ENCODE measurements at regions not wholly inside any gene's neighbourhood (a gene's known extent, or its start where the extent isn't known, plus 50 kb on each side); places are given as distances from the start of the nearest gene placed in this dataset.

DNA sequence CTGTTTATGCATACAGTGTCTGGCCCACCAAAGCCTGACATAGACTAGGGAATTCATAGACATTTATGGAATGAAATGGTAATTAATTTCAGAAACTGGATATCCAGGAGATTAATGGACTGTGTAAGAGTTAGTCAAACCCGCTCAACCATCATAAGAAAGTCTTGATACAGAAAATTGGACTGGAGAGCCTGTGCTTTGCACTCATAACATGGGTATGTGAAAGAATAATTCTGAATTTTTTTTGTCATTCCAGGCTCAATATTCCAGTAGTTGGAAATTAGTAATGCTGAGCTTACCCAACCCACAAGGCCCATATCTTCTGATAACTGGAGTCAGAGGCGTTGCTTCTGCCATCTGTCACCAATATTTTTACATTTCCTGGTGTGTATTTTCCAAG lies 799.7 kb upstream of the IGFBP3 start:
- no peak for DNase-seq (ENCODE audit: low spot score)

DNA sequence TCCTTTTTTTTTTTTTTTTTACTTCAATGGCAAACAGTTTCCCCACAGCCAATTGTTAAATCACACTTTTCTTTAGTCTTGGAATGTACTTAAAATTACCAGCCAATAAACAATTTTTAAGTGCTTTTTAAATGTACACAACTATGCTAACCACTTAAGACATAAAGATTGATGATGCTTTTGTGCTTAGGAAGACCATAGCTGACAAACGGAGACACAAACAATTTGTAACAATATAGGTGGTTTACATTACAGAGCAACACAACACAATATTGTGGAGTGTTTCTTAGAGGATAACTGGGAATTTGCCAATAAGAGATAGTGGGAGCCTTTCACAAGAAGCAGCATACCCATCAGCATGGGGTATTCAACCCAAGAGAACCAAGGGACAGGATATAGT lies 798.5 kb upstream of the IGFBP3 start:
- no peak for DNase-seq (ENCODE audit: low spot score)

DNA sequence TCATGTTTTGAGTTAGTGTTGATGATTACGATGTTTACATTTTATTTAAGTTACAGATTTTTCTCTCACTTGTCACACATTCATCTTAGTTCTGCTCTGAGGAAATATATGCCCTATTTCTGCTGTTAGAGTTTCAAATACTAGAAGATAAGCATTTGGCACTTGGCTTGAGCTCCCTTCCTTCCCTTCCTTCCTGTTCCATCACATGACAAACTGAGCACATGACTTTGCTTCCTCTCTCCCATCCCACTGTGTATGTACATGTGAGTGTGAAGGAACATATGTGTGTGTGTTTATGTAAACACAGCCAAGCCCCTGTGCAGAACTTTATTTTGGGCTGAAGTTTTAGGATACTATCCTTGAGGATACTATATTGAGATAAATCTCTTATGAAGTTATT lies 795.9 kb upstream of the IGFBP3 start:
- no peak for DNase-seq (ENCODE audit: low spot score)

- DNase-seq (ENCODE audit: low spot score) = no peak
These were observed 794.5 kb upstream of the IGFBP3 start for GRCh38 chr7:46715579-46715978.

DNA sequence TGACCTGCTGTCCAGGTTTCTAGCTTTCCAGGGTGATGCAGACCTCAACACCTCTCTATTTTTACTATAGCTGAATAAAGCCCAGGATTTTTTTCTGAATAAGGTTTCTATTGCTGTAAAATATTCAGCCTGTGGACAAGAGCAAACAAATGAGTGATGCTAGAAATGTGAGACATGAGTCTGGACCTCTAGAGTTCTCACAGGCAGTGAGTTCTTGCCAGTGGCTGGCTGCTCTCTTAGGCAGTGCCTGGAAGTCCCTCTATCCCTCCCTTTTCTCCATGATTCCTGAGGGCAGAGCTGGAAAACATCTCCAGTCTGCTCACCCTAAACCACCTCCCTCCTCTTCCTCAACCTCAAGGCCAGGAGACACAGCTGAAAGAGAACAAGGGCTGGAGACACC lies 793.8 kb upstream of the IGFBP3 start:
- DNase-seq (ENCODE audit: low spot score) = no peak

- no peak for DNase-seq (ENCODE audit: low spot score)
These were observed 793.0 kb upstream of the IGFBP3 start for GRCh38 chr7:46713868-46714596.

- DNase-seq (ENCODE audit: low spot score) = no peak
These were observed 789.9 kb upstream of the IGFBP3 start for GRCh38 chr7:46710927-46711326.

DNA sequence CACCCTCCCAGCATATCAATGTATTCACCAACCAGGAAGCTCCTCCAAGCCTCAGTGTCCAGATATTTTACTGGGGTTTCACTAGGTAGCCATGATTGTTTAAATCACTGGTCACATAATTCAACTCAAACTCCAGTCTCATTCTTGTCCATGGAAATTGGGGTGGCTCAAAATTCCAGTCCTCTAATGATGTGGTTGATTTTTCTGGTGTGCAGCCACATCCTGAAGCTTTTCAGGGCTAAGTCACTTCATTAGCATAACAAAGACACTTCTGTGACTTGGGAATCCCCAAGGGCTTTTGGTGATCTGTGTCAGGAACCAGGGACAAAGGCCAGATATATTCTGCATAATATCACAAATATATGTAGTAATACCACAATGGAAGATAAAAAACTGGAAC lies 786.9 kb upstream of the IGFBP3 start:
- no peak for DNase-seq (ENCODE audit: low spot score)

- DNase-seq (ENCODE audit: low spot score) = no peak
These were observed 784.5 kb upstream of the IGFBP3 start for GRCh38 chr7:46705386-46706255.

GRCh38 chr7:46696741-46697140 lies 775.7 kb upstream of the IGFBP3 start:
- no peak for DNase-seq (ENCODE audit: low spot score)

- DNase-seq (ENCODE audit: low spot score) = no peak
These were observed 774.1 kb upstream of the IGFBP3 start for GRCh38 chr7:46695051-46695708.

DNA sequence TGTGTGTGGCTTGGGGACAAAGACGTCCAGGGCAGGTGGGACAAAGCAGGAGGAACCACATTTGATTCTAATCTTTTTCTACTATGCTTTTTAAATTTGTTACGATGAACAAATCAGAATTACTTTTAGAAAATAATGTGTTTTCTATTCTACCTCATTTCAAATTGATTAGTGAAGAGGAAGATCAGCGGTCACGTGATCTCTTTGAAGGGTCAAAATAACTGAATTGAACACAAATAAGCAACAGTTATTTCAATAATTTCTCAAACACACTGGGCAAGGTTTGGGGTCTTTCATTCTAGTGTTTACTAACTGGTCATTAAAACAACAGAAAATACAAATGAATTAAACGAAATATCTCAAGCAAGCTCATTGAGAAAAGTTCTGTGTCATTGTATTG lies 773.0 kb upstream of the IGFBP3 start:
- DNase-seq (ENCODE audit: low spot score) = no peak

DNA sequence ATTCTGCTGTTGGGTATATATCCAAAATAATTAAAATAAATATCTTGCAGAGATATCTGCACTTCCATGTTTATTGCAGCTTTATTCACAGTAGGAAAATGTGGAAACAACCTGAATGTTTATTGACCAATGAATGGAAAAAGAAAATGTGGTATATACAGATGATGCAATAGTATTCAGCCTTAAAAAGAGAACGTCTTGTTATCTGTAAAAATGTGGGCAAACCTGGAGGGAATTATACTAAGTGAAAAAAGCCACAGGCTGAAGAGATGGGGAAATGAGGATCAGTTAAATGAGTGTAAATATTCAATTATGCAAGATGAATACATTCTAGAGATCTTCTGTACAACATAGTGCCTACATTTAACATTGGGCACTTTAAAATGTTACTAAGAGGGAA lies 766.1 kb upstream of the IGFBP3 start:
- no peak for DNase-seq (ENCODE audit: low spot score)

GRCh38 chr7:46685051-46685450 lies 764.0 kb upstream of the IGFBP3 start:
- no peak for DNase-seq (ENCODE audit: low spot score)

DNA sequence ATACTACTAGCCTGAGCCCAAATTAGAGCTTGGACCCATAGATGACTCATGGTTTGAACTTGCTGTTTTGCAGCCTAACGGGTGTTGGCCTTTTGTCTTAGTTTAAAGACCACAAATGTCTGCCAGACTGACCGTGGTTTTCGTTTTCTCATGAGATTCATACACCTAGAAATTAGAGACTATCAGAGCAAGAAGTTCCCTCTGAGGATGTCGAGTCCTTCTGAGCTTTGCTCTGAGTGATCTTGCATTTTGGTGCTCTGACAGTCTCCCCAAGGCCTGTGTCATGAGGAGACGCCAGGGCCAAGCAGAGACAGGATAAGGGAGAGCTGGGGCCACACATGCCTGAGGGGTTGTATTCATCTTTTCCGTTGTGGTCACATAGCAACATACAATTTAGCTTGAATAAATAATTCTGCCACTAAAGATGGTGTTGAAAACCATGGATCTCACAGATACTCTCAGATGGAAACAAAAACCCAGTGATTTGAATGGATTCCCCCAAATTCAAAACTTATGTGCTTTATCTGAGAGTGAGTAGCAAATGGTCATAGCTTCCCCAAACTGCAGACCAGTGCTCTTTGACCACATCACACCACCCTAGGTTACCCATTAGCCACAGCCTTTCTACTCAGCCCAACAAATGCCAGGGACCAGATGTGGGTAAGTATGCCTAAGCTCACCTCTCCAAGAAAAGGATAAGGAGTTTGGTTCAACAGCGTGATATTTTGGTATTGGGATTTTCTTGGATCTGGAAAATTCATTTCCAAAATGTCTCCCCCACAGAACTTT lies 762.0 kb upstream of the IGFBP3 start:
- no peak for DNase-seq (ENCODE audit: low spot score)

- DNase-seq (ENCODE audit: low spot score) = no peak
These were observed 760.9 kb upstream of the IGFBP3 start for GRCh38 chr7:46681865-46682503.

GRCh38 chr7:46680147-46680546 lies 759.1 kb upstream of the IGFBP3 start:
- DNase-seq (ENCODE audit: low spot score) = no peak

DNA sequence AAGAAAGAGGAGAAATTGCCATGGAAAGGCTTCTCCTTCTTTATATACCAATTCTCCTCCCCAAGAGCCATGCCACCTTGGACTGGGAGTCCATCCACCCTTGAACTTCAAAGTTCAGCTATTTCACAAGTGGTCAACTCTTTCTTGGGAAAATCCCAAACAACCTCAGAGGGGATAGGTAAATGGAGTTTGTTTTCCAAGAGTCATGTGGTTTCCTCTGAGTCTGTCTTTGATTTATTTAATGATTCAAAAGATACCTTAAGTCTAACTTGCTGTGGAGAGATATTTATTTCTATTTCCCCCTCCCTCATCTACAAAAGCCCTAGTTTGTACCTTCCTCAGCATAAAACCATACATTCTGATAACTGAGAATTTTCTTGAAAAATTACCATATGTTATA lies 758.6 kb upstream of the IGFBP3 start:
- no peak for DNase-seq (ENCODE audit: low spot score)

DNA sequence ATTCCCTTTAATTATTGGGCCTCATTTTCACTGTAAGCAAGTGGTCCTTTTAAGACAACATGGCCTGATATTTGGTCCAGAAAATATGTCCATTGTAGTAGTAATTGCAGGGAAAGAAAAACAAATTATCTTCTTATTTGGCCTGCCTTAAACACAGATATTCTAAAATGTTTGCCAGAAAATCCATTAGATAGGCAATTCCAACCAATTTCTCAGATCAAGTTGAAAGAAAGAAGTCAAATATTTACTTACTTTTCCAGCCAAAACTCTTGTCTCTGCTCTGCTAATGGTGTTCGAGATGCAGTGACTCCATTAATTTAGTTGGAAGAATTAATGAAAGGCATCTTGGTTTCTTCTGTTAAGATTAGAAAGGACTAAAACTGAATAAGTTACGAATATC lies 757.3 kb upstream of the IGFBP3 start:
- DNase-seq (ENCODE audit: low spot score) = no peak

DNA sequence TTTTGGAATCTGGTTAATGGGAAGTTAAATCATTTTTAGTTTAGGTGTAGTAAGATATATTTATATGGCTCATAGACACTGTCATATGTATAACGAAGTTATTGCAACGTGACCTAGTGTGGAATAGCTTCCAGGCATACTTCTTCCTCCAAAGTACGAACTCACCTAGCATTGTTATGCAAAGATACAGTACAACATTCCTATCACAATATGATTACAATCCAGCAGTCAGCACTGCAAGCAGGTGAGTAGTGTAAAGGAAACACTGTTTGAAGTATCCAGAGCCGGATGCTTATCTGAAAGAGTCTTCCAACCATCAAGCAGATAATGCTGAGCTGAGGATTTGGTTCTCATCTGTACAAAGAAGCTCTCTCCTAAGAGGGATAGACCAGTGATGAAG lies 754.4 kb upstream of the IGFBP3 start:
- DNase-seq (ENCODE audit: low spot score) = no peak

DNA sequence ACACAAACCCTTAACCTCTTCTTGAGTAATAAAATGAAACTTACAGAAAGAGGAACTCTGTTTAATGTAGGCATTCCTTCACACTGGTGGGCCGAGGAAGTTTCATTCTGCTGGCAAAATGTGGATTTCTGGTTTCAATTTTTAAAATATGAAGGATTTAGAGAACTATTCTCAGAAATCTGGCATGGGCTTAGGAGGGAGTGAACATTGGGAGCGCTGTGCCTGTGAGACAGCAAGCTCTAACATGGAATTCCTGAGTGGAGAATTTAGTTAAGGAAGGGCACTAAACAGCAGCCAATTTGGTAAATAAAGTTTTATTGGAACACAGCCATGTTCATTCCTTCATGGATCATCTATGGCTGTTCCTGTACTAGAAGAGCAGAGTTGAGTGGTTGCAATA lies 751.8 kb upstream of the IGFBP3 start:
- DNase-seq (ENCODE audit: low spot score) = no peak
